HepG2 (cell line): ENCODE measurements at regions not wholly inside any gene's neighbourhood (a gene's known extent, or its start where the extent isn't known, plus 50 kb on each side); places are given as distances from the start of the nearest gene placed in this dataset.

Source experiments
- CCDC6 ChIP-seq: sonication (generic); formaldehyde crosslinking; IDR thresholded peaks from 2 replicates; pipeline ENCODE4 v1.8.1; 2022; ENCODE audit warnings: mild to moderate bottlenecking, missing genetic modification reagents, moderate library complexity
- JUNB ChIP-seq: sonication (generic); formaldehyde crosslinking; IDR thresholded peaks from 2 replicates; pipeline ENCODE4 v1.8.0; 2022; ENCODE audit warnings: missing genetic modification reagents, mild to moderate bottlenecking, borderline replicate concordance
- MAFK ChIP-seq, 2 experiments: IDR thresholded peaks in 1 of 2; conservative IDR thresholded peaks in 1 of 2; 2 replicates each; pipeline ENCODE4 v1.6.1; 2011; ENCODE audit warnings: improper control_type of control experiment in 2 of 2, low read length in 2 of 2
- NR2F2 ChIP-seq: IDR thresholded peaks from 2 replicates; pipeline ENCODE4 v1.6.1; 2012; ENCODE audit warnings: low read depth, inconsistent platforms, borderline replicate concordance
- SAFB2 ChIP-seq: sonication (generic); formaldehyde crosslinking; IDR thresholded peaks from 2 replicates; pipeline ENCODE4 v1.5.1; 2020; ENCODE audit warnings: missing genetic modification reagents, low read depth, mild to moderate bottlenecking, borderline replicate concordance
- THYN1 ChIP-seq: sonication (generic); formaldehyde crosslinking; IDR thresholded peaks from 2 replicates; pipeline ENCODE4 v1.8.1; 2023; ENCODE audit warnings: low read depth, mild to moderate bottlenecking, moderate library complexity, missing genetic modification reagents, borderline replicate concordance
- ZSCAN25 ChIP-seq: sonication (generic); formaldehyde crosslinking; IDR thresholded peaks from 2 replicates; pipeline ENCODE4 v1.8.0; 2022; ENCODE audit warnings: mild to moderate bottlenecking, missing genetic modification reagents
- TF ChIP-seq, protein P1 (sequence below), 2 experiments: fragments of 450-650 bp in 1 of 2; sonication (generic) in 1 of 2; formaldehyde crosslinking in 1 of 2; IDR thresholded peaks; 2 replicates each; pipeline versions ENCODE4 v1.6.1 to v1.8.0; 2016 to 2022; ENCODE audit warnings: antibody characterized with exemption in 1 of 2, mild to moderate bottlenecking in 1 of 2, missing genetic modification reagents in 1 of 2
- TF ChIP-seq, protein P2 (sequence below): sonication (generic); formaldehyde crosslinking; IDR thresholded peaks from 2 replicates; pipeline ENCODE4 v1.5.0; 2020; ENCODE audit warnings: mild to moderate bottlenecking, missing genetic modification reagents
- TF ChIP-seq, protein P3 (sequence below): sonication (generic); formaldehyde crosslinking; conservative IDR thresholded peaks from 2 replicates; pipeline ENCODE4 v1.8.0; 2022; ENCODE audit warnings: missing genetic modification reagents
- TF ChIP-seq, protein P4 (sequence below): sonication (generic); formaldehyde crosslinking; IDR thresholded peaks from 2 replicates; pipeline ENCODE4 v1.4.0; 2020; ENCODE audit warnings: missing genetic modification reagents
- TF ChIP-seq, protein P5 (sequence below): sonication (generic); formaldehyde crosslinking; IDR thresholded peaks from 2 replicates; pipeline ENCODE4 v1.5.1; 2020; ENCODE audit warnings: mild to moderate bottlenecking, missing genetic modification reagents, moderate library complexity

DNA sequence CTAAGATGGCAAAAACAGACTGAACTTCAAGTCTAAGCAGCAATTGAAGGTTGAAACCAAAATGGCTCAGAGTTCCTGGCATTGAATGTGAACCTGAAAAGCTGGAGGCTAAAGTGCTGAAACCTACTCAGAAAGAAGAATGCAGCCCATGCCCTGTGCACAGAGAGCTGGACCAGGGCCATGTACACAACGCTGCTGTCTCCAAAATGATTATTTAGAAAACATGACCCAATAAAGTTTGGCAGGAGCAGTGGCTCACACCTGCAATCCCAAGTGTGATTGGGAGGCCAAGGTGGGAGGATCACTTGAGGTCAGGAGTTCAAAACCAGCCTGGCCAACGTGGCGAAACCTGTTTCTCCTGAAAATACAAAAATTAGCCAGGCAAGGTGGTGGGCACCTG lies 158.9 kb downstream of the AKR1D1 start (continued):
- TF ChIP-seq, protein P1, sequence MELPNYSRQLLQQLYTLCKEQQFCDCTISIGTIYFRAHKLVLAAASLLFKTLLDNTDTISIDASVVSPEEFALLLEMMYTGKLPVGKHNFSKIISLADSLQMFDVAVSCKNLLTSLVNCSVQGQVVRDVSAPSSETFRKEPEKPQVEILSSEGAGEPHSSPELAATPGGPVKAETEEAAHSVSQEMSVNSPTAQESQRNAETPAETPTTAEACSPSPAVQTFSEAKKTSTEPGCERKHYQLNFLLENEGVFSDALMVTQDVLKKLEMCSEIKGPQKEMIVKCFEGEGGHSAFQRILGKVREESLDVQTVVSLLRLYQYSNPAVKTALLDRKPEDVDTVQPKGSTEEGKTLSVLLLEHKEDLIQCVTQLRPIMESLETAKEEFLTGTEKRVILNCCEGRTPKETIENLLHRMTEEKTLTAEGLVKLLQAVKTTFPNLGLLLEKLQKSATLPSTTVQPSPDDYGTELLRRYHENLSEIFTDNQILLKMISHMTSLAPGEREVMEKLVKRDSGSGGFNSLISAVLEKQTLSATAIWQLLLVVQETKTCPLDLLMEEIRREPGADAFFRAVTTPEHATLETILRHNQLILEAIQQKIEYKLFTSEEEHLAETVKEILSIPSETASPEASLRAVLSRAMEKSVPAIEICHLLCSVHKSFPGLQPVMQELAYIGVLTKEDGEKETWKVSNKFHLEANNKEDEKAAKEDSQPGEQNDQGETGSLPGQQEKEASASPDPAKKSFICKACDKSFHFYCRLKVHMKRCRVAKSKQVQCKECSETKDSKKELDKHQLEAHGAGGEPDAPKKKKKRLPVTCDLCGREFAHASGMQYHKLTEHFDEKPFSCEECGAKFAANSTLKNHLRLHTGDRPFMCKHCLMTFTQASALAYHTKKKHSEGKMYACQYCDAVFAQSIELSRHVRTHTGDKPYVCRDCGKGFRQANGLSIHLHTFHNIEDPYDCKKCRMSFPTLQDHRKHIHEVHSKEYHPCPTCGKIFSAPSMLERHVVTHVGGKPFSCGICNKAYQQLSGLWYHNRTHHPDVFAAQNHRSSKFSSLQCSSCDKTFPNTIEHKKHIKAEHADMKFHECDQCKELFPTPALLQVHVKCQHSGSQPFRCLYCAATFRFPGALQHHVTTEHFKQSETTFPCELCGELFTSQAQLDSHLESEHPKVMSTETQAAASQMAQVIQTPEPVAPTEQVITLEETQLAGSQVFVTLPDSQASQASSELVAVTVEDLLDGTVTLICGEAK (IDR thresholded peaks at IDR 0.05) = no peak
- TF ChIP-seq, protein P1 (CRISPR knock-in tag; IDR thresholded peaks at IDR 0.05) = peak; percentile 70; the same call in 1 of the 2 replicates
- TF ChIP-seq SAFB2 (CRISPR knock-in tag) (no peak), CCDC6 (CRISPR knock-in tag) (no peak), JUNB (no peak), ZSCAN25 (CRISPR knock-in tag) (no peak), THYN1 (no peak), NR2F2 (no peak), MAFK (conservative IDR thresholded peaks at IDR 0.05 in 1 of 2, IDR thresholded peaks at IDR 0.05 in 1 of 2; ENCODE audit: low read length in 2 of 2) (0 out of 4 replicates have a peak, but pooled peaks of 1 of the 2 experiments have one; percentile 9)
- TF ChIP-seq, protein P2, sequence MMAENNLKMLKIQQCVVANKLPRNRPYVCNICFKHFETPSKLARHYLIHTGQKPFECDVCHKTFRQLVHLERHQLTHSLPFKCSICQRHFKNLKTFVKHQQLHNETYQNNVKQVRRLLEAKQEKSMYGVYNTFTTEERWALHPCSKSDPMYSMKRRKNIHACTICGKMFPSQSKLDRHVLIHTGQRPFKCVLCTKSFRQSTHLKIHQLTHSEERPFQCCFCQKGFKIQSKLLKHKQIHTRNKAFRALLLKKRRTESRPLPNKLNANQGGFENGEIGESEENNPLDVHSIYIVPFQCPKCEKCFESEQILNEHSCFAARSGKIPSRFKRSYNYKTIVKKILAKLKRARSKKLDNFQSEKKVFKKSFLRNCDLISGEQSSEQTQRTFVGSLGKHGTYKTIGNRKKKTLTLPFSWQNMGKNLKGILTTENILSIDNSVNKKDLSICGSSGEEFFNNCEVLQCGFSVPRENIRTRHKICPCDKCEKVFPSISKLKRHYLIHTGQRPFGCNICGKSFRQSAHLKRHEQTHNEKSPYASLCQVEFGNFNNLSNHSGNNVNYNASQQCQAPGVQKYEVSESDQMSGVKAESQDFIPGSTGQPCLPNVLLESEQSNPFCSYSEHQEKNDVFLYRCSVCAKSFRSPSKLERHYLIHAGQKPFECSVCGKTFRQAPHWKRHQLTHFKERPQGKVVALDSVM = peak; percentile 48; the same call in 1 of the 2 replicates
- TF ChIP-seq, protein P3, sequence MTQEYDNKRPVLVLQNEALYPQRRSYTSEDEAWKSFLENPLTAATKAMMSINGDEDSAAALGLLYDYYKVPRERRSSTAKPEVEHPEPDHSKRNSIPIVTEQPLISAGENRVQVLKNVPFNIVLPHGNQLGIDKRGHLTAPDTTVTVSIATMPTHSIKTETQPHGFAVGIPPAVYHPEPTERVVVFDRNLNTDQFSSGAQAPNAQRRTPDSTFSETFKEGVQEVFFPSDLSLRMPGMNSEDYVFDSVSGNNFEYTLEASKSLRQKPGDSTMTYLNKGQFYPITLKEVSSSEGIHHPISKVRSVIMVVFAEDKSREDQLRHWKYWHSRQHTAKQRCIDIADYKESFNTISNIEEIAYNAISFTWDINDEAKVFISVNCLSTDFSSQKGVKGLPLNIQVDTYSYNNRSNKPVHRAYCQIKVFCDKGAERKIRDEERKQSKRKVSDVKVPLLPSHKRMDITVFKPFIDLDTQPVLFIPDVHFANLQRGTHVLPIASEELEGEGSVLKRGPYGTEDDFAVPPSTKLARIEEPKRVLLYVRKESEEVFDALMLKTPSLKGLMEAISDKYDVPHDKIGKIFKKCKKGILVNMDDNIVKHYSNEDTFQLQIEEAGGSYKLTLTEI (CRISPR knock-in tag) = no peak
- TF ChIP-seq, protein P4, sequence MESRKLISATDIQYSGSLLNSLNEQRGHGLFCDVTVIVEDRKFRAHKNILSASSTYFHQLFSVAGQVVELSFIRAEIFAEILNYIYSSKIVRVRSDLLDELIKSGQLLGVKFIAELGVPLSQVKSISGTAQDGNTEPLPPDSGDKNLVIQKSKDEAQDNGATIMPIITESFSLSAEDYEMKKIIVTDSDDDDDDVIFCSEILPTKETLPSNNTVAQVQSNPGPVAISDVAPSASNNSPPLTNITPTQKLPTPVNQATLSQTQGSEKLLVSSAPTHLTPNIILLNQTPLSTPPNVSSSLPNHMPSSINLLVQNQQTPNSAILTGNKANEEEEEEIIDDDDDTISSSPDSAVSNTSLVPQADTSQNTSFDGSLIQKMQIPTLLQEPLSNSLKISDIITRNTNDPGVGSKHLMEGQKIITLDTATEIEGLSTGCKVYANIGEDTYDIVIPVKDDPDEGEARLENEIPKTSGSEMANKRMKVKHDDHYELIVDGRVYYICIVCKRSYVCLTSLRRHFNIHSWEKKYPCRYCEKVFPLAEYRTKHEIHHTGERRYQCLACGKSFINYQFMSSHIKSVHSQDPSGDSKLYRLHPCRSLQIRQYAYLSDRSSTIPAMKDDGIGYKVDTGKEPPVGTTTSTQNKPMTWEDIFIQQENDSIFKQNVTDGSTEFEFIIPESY = no peak
- TF ChIP-seq, protein P5, sequence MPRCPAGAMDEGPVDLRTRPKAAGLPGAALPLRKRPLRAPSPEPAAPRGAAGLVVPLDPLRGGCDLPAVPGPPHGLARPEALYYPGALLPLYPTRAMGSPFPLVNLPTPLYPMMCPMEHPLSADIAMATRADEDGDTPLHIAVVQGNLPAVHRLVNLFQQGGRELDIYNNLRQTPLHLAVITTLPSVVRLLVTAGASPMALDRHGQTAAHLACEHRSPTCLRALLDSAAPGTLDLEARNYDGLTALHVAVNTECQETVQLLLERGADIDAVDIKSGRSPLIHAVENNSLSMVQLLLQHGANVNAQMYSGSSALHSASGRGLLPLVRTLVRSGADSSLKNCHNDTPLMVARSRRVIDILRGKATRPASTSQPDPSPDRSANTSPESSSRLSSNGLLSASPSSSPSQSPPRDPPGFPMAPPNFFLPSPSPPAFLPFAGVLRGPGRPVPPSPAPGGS = no peak
